IMR-90 (cell line): ENCODE measurements at regions not wholly inside any gene's neighbourhood (a gene's known extent, or its start where the extent isn't known, plus 50 kb on each side); places are given as distances from the start of the nearest gene placed in this dataset.

ENCODE experiments used
- BHLHE40 ChIP-seq: fragments of 150-350 bp; IDR thresholded peaks from 2 replicates; pipeline ENCODE4 v1.6.1; 2016; ENCODE audit warnings: mild to moderate bottlenecking, low read depth, low read length
- MAFK ChIP-seq: IDR thresholded peaks from 2 replicates; pipeline ENCODE4 v1.6.1; 2012; ENCODE audit warnings: low read depth, low read length, improper control_type of control experiment
- MAZ ChIP-seq: IDR thresholded peaks from 2 replicates; pipeline ENCODE4 v1.6.1; 2012; ENCODE audit warnings: low read depth, mild to moderate bottlenecking, low read length, improper control_type of control experiment, moderate library complexity, borderline replicate concordance
- POLR2A ChIP-seq: IDR thresholded peaks from 2 replicates; pipeline ENCODE4 v1.6.1; 2012; ENCODE audit warnings: mild to moderate bottlenecking, low read depth, low read length
- RAD21 ChIP-seq: IDR thresholded peaks from 2 replicates; pipeline ENCODE4 v1.6.1; 2012; ENCODE audit warnings: low read length, improper control_type of control experiment
- RFX5 ChIP-seq: IDR thresholded peaks from 2 replicates; pipeline ENCODE4 v1.8.0; 2012; ENCODE audit warnings: low read depth, mild to moderate bottlenecking, low read length, moderate library complexity
- SMC3 ChIP-seq: fragments of 150-350 bp; IDR thresholded peaks from 2 replicates; pipeline ENCODE4 v1.6.1; 2016; ENCODE audit warnings: low read depth, mild to moderate bottlenecking, antibody characterized with exemption, low read length, moderate library complexity
- TF ChIP-seq, protein P1 (sequence below): conservative IDR thresholded peaks from 2 replicates; pipeline ENCODE4 v1.5.1; 2012; ENCODE audit warnings: mild to moderate bottlenecking, low read depth, low read length, improper control_type of control experiment

GRCh38 chr4:30256116-30256832, 463.9 kb upstream of the PCDH7 start:
- TF ChIP-seq, protein P1, sequence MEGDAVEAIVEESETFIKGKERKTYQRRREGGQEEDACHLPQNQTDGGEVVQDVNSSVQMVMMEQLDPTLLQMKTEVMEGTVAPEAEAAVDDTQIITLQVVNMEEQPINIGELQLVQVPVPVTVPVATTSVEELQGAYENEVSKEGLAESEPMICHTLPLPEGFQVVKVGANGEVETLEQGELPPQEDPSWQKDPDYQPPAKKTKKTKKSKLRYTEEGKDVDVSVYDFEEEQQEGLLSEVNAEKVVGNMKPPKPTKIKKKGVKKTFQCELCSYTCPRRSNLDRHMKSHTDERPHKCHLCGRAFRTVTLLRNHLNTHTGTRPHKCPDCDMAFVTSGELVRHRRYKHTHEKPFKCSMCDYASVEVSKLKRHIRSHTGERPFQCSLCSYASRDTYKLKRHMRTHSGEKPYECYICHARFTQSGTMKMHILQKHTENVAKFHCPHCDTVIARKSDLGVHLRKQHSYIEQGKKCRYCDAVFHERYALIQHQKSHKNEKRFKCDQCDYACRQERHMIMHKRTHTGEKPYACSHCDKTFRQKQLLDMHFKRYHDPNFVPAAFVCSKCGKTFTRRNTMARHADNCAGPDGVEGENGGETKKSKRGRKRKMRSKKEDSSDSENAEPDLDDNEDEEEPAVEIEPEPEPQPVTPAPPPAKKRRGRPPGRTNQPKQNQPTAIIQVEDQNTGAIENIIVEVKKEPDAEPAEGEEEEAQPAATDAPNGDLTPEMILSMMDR: no peak
- TF ChIP-seq RAD21 (no peak), POLR2A (no peak), MAFK (no peak), SMC3 (no peak), MAZ (no peak), BHLHE40 (no peak), RFX5 (no peak)
